ENCODE measurements at regions not wholly inside any gene's neighbourhood (a gene's known extent, or its start where the extent isn't known, plus 50 kb on each side); places are given as distances from the start of the nearest gene placed in this dataset.

GRCh38 chr11:122521626-122522025 lies 133.9 kb upstream of the UBASH3B start:
- BruUV-seq (replicated peaks) = no TSS peak
- ChIA-PET CTCF (no interaction called here), POLR2A (ENCODE audit: unreplicated experiment) (no interaction called here)

More at GRCh38 chr11:122521626-122522025, 133.9 kb upstream of the UBASH3B start:
- no peak overlapping the region for H3K4me2 ChIP-seq (ENCODE audit: low read depth, low read length)
- H2BK120ac ChIP-seq (ENCODE audit: low read depth, low read length) = no peak overlapping the region
- no peak overlapping the region for H2BK5ac ChIP-seq (ENCODE audit: low read depth, low read length, poor library complexity, severe bottlenecking)
- no peak overlapping the region for H3K18ac ChIP-seq (ENCODE audit: low read depth, low read length)
- H4K91ac ChIP-seq (ENCODE audit: insufficient read depth, low read depth, low read length) = no peak overlapping the region
- no peak overlapping the region for H2AK9ac ChIP-seq (replicated peaks; ENCODE audit: low read depth, low read length, poor library complexity)
- no peak overlapping the region for H3K4ac ChIP-seq (ENCODE audit: low read depth, low read length)
- H3K9me3 ChIP-seq (ENCODE audit: control insufficient read depth, insufficient read depth, low read length) = no peaks in the 10 kb centered on the region
- H3K9me1 ChIP-seq (ENCODE audit: insufficient read depth, low read length) = no peaks in the 10 kb centered on the region
- no peak overlapping the region for H3K14ac ChIP-seq (replicated peaks; ENCODE audit: low read depth, low read length)
- peaks cover 3% of the 10 kb centered on the region; the same call in 1 of the 2 replicates for H3K4me1 ChIP-seq (ENCODE audit: control insufficient read depth, insufficient read depth, low read length)
- no peak overlapping the region for H2AK5ac ChIP-seq (ENCODE audit: low read depth, low read length)
- peaks cover 11% of the 10 kb centered on the region for H3K27me3 ChIP-seq (ENCODE audit: control insufficient read depth, insufficient read depth, low read length)
- H4K20me1 ChIP-seq (ENCODE audit: insufficient read depth, low read length) = no peaks in the 10 kb centered on the region
- no peak for TF ChIP-seq RCOR1 (IDR thresholded peaks at IDR 0.05; ENCODE audit: insufficient replicate concordance, low read length)
- no peak overlapping the region for H3K9ac ChIP-seq (ENCODE audit: low read depth, low read length)
- no peak overlapping the region for H3K27ac ChIP-seq (ENCODE audit: insufficient read depth, low read length)
- ATAC-seq (ENCODE audit: low read depth) (no peak), DNase-seq (no peak)
- no peaks in the 10 kb centered on the region for H3K79me1 ChIP-seq (ENCODE audit: low read depth in 1 of 2, low read length in 2 of 2)
- no peak overlapping the region for H3K4me3 ChIP-seq (ENCODE audit: insufficient read depth, low read depth, low read length)
- no peak overlapping the region for H4K5ac ChIP-seq (ENCODE audit: low read depth, low read length)
- no peak overlapping the region for H3K56ac ChIP-seq (ENCODE audit: extremely low read depth, insufficient read depth, low read length)
- no peak overlapping the region for H2BK15ac ChIP-seq (ENCODE audit: low read depth, low read length)
- intact Hi-C loops (cut with micrococcal nuclease) = loop anchor here (1.0 kb wide), 1 partner anchor 35 kb away; no protein-coding TSS in a partner anchor
- dilution Hi-C loops (cut with HindIII; ENCODE audit: low sequenced_read_pairs, unreplicated experiment) = no loop called here
- WGBS, 2 experiments (ENCODE audit: extremely low coverage in 2 of 2, insufficient read length in 1 of 2) = no CpG with 5 or more reads among the region's 2 CpGs
- H2BK20ac ChIP-seq (ENCODE audit: low read depth, low read length) = no peak overlapping the region
- H3K23ac ChIP-seq (ENCODE audit: low read depth, low read length) = no peak overlapping the region
- H4K8ac ChIP-seq (ENCODE audit: low read depth in 2 of 2, low read length in 2 of 2) = no peak overlapping the region
- in situ Hi-C loops (cut with MboI; ENCODE audit: low sequenced_read_pairs) = loop anchor here (25.0 kb wide), 1 partner anchor 1209 kb away; no protein-coding TSS in a partner anchor
- no peak overlapping the region for H2AFZ ChIP-seq (replicated peaks; ENCODE audit: low read length, poor library complexity)
- H3K36me3 ChIP-seq (ENCODE audit: control insufficient read depth, insufficient read depth, low read length) = no peaks in the 10 kb centered on the region
